ENCODE measurements at regions not wholly inside any gene's neighbourhood (a gene's known extent, or its start where the extent isn't known, plus 50 kb on each side); places are given as distances from the start of the nearest gene placed in this dataset.
A peak's percentile ranks its signal among the peaks of the same experiment; 100 is the strongest.
"Not testable (repeated sequence)": the region's sequence is repeated elsewhere in the genome, so short reads cannot be mapped to it uniquely, and the experiment has no call there.

- DNase-seq, result no peak
Measured at GRCh38 chr11:114758627-114759026, 80.3 kb downstream of the NXPE2 start.

GRCh38 chr11:114762408-114762807, 84.1 kb downstream of the NXPE2 start:
- peak; percentile 19 to 22 for DNase-seq

GRCh38 chr11:114764563-114764962, 86.2 kb downstream of the NXPE2 start:
- DNase-seq, result no peak

GRCh38 chr11:114771172-114771571, 92.8 kb downstream of the NXPE2 start:
- no peak for DNase-seq

- no peak for DNase-seq
Measured at GRCh38 chr11:114773541-114774338, 95.4 kb downstream of the NXPE2 start.

GRCh38 chr11:114774599-114775361, 96.5 kb downstream of the NXPE2 start:
- peak; percentile 22 to 23 for DNase-seq

- DNase-seq, result no peak
Measured at GRCh38 chr11:114775875-114776621, 97.7 kb downstream of the NXPE2 start.

GRCh38 chr11:114776956-114777355, 98.6 kb downstream of the NXPE2 start:
- DNase-seq, result no peak

- DNase-seq, result no peak
Measured at GRCh38 chr11:114779189-114779588, 100.9 kb downstream of the NXPE2 start.

- DNase-seq, result no peak
Measured at GRCh38 chr11:114782650-114783310, 104.5 kb downstream of the NXPE2 start.

- DNase-seq, result no peak
Measured at GRCh38 chr11:114783805-114784204, 105.5 kb downstream of the NXPE2 start.

GRCh38 chr11:114784216-114784615, 105.9 kb downstream of the NXPE2 start:
- DNase-seq, result no peak

GRCh38 chr11:114784891-114785290, 106.6 kb downstream of the NXPE2 start:
- DNase-seq, result no peak

- DNase-seq, result no peak
Measured at GRCh38 chr11:114785820-114786219, 107.5 kb downstream of the NXPE2 start.

GRCh38 chr11:114787126-114787525, 108.8 kb downstream of the NXPE2 start:
- DNase-seq, result no peak

- no peak for DNase-seq
Measured at GRCh38 chr11:114790910-114791309, 112.6 kb downstream of the NXPE2 start.

GRCh38 chr11:114794048-114794684, 115.8 kb downstream of the NXPE2 start:
- no peak for DNase-seq

GRCh38 chr11:114796954-114797721, 118.8 kb downstream of the NXPE2 start:
- no peak for DNase-seq

GRCh38 chr11:114799476-114799875, 121.1 kb downstream of the NXPE2 start:
- DNase-seq, result no peak

- DNase-seq, result no peak
Measured at GRCh38 chr11:114801773-114802172, 123.4 kb downstream of the NXPE2 start.

GRCh38 chr11:114802878-114803277, 124.6 kb downstream of the NXPE2 start:
- no peak for DNase-seq

GRCh38 chr11:114805431-114805830, 127.1 kb downstream of the NXPE2 start:
- DNase-seq, result not testable (repeated sequence)

Measured in activated T-cell treated with anti-CD3 and anti-CD28 coated beads, Interleukin-2, amount 50 U/mL, for 48 hours (primary cell).